SIG-M5 treated with dmso at 0.1 percent for 504 hours (cell line): ENCODE measurements at regions not wholly inside any gene's neighbourhood (a gene's known extent, or its start where the extent isn't known, plus 50 kb on each side); places are given as distances from the start of the nearest gene placed in this dataset.
"Not testable (repeated sequence)": the region's sequence is repeated elsewhere in the genome, so short reads cannot be mapped to it uniquely, and the experiment has no call there.

Source experiments
- DNase-seq: peaks from one replicate; lab custom pipeline; 2025; ENCODE audit not compliant: unreplicated experiment; lab: John Stamatoyannopoulos, UW

GRCh38 chr3:181974198-181974597 lies 262.5 kb downstream of the SOX2 start:
- DNase-seq, result no peak

DNA sequence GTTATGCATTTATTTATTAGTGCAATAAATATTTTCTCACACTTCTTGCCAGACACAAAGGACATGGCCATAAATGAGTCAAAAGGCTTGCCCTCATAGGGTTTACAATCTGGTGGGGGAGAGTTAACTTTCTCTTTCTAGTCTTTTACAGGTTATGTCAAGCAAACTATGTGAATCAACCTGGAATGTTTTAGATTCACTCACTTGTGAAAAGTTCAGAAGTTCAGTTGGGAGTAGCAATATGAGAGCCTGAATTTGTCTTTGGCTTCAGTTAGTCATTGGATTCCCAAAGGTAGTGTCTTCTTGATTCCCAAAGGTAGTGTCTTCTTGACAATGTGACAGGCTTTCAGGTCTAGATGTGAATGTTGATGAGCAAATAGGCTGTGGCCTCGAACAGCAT lies 264.8 kb downstream of the SOX2 start:
- DNase-seq, result no peak

- no peak for DNase-seq
Observed at GRCh38 chr3:181985386-181985785, 273.7 kb downstream of the SOX2 start.

- no peak for DNase-seq
Observed at GRCh38 chr3:181987736-181988135, 276.0 kb downstream of the SOX2 start.

DNA sequence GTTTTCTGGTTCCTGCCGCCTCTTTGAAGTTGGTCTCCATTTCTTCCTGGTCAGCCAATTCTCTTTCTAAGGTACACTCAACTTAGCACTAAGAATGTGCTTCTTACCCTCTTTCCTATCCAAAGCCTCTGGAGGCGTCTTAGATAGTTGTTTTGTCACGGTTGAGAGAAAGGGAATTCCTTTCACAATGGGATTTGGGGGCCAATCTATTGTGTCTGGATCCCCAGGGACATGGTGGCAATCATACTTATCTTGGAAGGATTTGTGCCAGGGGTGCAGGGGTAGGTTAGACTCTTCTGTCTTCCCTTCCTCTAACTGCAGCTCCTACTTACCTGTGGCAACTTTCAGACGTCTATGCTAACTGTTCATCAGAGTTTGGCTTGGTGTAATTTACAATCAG lies 287.1 kb downstream of the SOX2 start:
- DNase-seq, result no peak

DNA sequence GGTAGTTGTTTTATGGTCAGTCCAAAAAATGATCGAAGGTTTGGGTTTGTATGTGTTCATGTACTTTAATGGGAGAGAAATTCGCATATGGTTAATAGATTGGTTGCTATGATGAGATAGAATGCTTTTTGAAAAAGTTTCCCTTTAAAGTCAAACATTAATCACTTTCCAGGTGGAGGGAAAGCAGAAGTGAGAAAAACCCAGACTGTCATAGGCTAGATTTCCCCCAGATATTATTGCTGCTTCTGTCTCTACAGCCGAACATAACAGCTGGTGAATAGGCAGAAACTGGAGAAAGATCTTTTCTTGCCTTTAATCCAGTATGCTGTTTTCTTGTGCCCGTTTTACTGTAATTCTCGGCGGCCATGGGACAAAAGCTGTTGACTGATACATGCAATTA lies 287.6 kb downstream of the SOX2 start:
- DNase-seq, result no peak

GRCh38 chr3:182000447-182000846 lies 288.7 kb downstream of the SOX2 start:
- DNase-seq, result no peak

DNA sequence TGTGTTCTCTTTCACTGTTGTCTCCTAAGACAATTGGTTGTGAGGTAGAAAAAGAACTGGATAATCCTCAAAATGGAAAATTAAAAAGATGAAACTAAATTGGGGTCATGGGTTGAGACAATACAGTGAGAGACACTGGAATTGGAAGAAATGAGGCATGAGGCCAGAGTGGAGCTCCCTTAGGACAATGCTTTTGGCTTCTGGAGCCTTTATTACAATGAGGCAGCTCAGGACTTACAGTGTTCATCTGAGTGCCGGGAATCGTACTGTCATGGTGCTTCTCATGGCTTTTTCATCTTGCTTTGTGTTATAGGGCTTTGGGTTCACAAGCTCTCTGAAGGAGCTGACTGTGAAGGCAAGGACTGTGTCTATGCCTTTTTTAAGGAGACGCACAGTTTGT lies 293.5 kb downstream of the SOX2 start:
- DNase-seq, result no peak

- no peak for DNase-seq
Observed at GRCh38 chr3:182005701-182006100, 294.0 kb downstream of the SOX2 start.

DNA sequence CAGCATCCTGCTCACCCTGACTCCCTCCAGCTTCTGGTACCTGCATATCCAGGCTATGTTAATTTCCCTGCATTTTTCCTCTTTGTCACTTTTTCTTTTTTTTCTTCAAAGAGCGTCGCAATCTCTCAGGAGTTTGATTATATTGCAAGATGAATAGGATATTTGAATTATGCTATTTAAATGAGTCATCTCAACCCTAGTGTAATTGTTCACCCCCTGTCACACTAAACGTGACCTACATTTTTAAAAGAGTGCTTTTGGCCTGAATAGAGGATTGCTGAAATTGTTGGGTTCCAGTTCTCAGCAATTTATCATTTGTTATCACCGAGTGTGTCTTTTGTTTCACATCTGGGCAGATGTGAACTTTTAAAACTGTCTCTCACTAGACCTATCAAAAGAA lies 294.7 kb downstream of the SOX2 start:
- DNase-seq, result no peak

- no peak for DNase-seq
Observed at GRCh38 chr3:182007441-182007840, 295.7 kb downstream of the SOX2 start.

GRCh38 chr3:182018361-182018760 lies 306.6 kb downstream of the SOX2 start:
- no peak for DNase-seq

- DNase-seq, result no peak
Observed at GRCh38 chr3:182019926-182020325, 308.2 kb downstream of the SOX2 start.

GRCh38 chr3:182023843-182024242 lies 312.1 kb downstream of the SOX2 start:
- no peak for DNase-seq

- no peak for DNase-seq
Observed at GRCh38 chr3:182027366-182027765, 315.6 kb downstream of the SOX2 start.

DNA sequence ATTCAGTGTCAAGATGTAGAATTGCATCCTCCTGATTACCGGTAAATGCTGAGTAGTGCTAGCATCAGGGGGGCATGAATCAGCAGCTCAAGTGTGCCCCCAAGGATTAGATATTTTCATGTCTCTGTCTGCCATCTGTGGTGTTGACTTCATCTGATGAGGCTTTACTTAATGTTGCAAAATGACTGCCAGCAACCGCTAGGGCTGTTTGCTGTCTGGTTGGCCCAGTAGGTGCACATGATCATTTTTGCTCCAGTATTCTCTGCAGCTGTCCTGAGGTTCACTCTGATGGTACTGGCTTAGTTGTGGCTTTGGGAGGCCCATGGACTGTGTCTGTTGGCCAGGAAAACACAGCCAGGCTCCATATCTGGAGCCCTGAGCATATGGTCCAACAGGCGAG lies 316.4 kb downstream of the SOX2 start:
- DNase-seq, result no peak

DNA sequence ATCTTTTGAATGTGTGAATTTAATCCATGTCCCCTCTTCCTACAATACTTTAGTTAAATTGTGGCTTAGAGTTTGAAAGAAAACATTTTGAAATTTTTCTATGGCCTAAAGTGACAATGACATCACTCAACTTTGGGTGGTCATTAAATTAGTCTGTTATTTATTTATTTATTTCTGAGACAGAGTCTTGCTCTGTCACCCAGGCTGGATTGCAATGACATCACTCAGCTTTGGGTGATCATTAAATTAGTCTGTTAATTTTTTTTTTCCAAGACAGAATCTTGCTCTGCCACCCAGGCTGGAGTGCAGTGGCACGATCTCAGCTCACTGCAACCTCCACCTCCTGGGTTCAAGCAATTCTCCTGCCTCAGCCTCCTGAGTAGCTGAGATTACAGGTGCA lies 322.5 kb downstream of the SOX2 start:
- not testable (repeated sequence) for DNase-seq

DNA sequence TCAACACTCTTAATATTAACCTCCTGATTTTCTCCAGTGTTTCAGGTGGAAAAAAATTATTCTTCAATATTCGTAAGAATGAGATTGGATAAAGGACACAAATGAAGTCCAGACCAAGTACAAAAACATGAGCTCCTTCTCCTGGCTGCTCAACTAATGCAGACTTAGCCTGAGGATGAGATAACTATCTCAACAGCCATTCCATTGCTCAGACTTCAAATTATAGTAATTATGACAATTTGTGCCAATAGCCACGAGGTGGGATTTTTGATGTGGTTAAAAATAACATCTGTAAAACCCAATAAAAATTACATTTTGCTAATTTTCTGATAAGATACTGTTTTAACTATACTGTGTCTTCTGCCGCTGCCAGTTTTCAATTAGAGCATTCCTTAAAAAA lies 323.6 kb downstream of the SOX2 start:
- no peak for DNase-seq

DNA sequence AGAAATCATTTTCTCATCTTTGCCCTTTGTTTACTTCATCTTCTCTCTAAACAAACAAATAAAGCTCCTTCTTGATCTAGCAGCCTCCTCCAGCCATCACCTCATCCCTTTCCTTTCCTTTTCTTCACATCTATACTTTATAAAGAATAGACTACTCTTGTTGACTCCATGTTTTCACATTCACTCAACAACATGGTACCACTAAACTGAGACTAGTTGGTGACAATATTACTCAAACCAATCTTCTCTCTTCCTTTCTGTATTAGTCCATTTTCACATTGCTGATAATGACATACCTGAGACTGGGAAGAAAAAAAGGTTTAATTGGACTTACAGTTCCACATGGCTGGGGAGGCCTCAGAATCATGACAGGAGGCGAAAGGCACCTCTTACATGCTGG lies 324.7 kb downstream of the SOX2 start:
- DNase-seq, result no peak

GRCh38 chr3:182041668-182042291 lies 330.1 kb downstream of the SOX2 start:
- DNase-seq, result no peak

DNA sequence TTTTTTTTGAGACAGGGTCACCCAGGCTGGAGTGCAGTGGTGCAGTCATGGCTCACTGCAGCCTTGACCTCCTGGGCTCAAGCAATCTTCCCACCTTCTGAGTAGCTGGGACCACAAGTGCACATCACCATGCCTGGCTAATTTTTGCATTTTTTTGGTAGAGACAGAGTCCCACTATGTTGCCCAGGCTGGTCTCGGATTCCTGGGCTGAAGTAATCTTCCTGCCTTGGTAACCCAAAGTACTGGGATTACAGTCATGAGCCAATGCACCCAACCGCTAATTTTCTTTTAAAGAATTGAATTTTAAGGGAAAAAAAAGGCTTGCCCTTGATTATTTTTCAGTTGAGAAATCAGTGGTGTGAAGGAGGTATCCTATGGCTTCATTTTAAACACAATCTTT lies 334.0 kb downstream of the SOX2 start:
- no peak for DNase-seq

GRCh38 chr3:182046166-182046764 lies 334.5 kb downstream of the SOX2 start:
- DNase-seq, result no peak

- no peak for DNase-seq
Observed at GRCh38 chr3:182050932-182051331, 339.2 kb downstream of the SOX2 start.
